Fibroblast of mammary gland (primary cell): ENCODE measurements at regions not wholly inside any gene's neighbourhood (a gene's known extent, or its start where the extent isn't known, plus 50 kb on each side); places are given as distances from the start of the nearest gene placed in this dataset.

ENCODE experiments used
- DNase-seq: peaks from one replicate; pipeline ENCODE4 v3.0.0-alpha.2; 2010; ENCODE audit warnings: low read depth
- H3K4me3 ChIP-seq: 2 replicates; pipeline ENCODE4 v1.5.1; 2011; ENCODE audit warnings: low read depth, mild to moderate bottlenecking, low read length, moderate library complexity; ENCODE audit not compliant: control insufficient read depth
- CTCF ChIP-seq: conservative IDR thresholded peaks from 2 replicates; pipeline ENCODE4 v1.5.1; 2011; ENCODE audit warnings: low read depth, low read length, inconsistent platforms; ENCODE audit not compliant: control insufficient read depth, insufficient read depth

- no peak overlapping the region for H3K4me3 ChIP-seq
- TF ChIP-seq CTCF = no peak
- DNase-seq = no peak
Measured at GRCh38 chr13:31869582-31869981, 130.3 kb downstream of the RXFP2 start.

GRCh38 chr13:31870511-31870910 lies 131.2 kb downstream of the RXFP2 start:
- peak; percentile 46 for DNase-seq
- no peak overlapping the region for H3K4me3 ChIP-seq
- TF ChIP-seq CTCF = no peak

GRCh38 chr13:31873145-31873544 lies 133.8 kb downstream of the RXFP2 start:
- no peak for DNase-seq
- H3K4me3 ChIP-seq = no peak overlapping the region
- TF ChIP-seq CTCF = no peak

- TF ChIP-seq CTCF = no peak
- H3K4me3 ChIP-seq = no peak overlapping the region
- peak; percentile 25 for DNase-seq
Measured at GRCh38 chr13:31875134-31875533, 135.8 kb downstream of the RXFP2 start.

DNA sequence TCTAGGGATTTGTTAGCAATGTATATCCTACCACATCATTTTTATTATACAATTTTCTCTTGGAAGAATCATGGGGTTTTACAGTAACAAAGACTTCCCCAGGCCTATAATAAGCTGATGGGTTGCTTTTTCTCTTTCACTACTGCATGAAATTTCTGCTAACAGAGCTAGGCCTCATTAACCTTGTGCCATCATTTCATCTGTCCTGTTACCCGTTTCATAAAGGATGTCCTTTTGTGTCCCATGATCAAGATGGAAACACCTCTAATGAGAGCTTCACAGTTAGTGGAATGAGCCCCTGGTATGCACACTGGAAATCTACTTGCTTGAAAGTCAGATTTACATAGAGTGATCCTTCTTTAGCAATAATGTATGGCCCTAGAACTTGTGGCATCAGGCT lies 138.7 kb downstream of the RXFP2 start:
- no peak for TF ChIP-seq CTCF
- DNase-seq = no peak
- H3K4me3 ChIP-seq = no peak overlapping the region

DNA sequence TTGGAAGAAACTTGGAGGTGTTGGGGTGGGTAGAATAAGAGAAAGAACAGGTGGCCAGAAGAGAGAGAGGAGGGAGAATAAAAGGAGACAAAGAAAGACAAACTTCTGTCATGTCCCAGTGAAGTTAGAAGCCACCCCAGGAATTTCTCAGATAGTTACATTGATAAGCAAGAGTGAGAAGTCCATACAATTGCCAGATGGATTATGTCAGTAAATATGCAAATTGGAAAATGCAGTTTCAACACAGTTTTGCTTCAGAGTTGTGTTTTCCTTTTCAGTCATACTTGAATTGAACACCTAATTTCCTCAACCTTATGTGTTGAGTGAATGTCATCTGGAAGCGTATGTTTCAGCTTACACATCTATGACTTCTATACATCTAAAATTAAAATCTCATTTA lies 139.2 kb downstream of the RXFP2 start:
- TF ChIP-seq CTCF = no peak
- H3K4me3 ChIP-seq = no peak overlapping the region
- no peak for DNase-seq

- TF ChIP-seq CTCF = no peak
- DNase-seq = no peak
- H3K4me3 ChIP-seq = no peak overlapping the region
Measured at GRCh38 chr13:31878955-31879354, 139.6 kb downstream of the RXFP2 start.
